WTC11 (cell line): ENCODE measurements at regions not wholly inside any gene's neighbourhood (a gene's known extent, or its start where the extent isn't known, plus 50 kb on each side); places are given as distances from the start of the nearest gene placed in this dataset.

Source experiments
- ATAC-seq: fragments of 200-7000 bp; cut with Tn5 transposase; 2 replicates; pipeline ENCODE4 v1.10.0; 2021; ENCODE audit warnings: mild to moderate bottlenecking, moderate library complexity
- CTCF ChIA-PET: fragments of 300-600 bp; sonication (Branson Sonifier 250); formaldehyde crosslinking; loops from one replicate; lab custom pipeline; 2021; ENCODE audit warnings: antibody characterized with exemption; lab: Charles Lee
- POLR2A ChIA-PET: fragments of 350-600 bp; sonication (Branson Sonifier 250); formaldehyde crosslinking; loops from one replicate; lab custom pipeline; 2021; ENCODE audit warnings: antibody characterized with exemption; lab: Charles Lee
- DNase-seq: peaks from one replicate; pipeline ENCODE4 v3.0.0; 2021; ENCODE audit warnings: low spot score
- H3K27ac Mint-ChIP-seq: 2 replicates; pipeline ENCODE4 v1.8.0; 2021; ENCODE audit warnings: mixed read lengths
- H3K27me3 Mint-ChIP-seq: 2 replicates; pipeline ENCODE4 v1.8.0; 2021; ENCODE audit warnings: low read depth, mild to moderate bottlenecking, moderate library complexity, mixed read lengths
- H3K36me3 Mint-ChIP-seq: 2 replicates; pipeline ENCODE4 v1.8.0; 2021; ENCODE audit warnings: mixed read lengths
- H3K4me1 Mint-ChIP-seq: 2 replicates; pipeline ENCODE4 v1.8.0; 2022; ENCODE audit warnings: mixed read lengths
- H3K4me3 Mint-ChIP-seq: 2 replicates; pipeline ENCODE4 v1.8.0; 2021; ENCODE audit warnings: mild to moderate bottlenecking, moderate library complexity, mixed read lengths
- H3K9me3 Mint-ChIP-seq: 2 replicates; pipeline ENCODE4 v1.8.0; 2021; ENCODE audit warnings: mixed read lengths
- ATF1 ChIP-seq: sonication (generic); formaldehyde crosslinking; IDR thresholded peaks from 2 replicates; pipeline ENCODE4 v1.8.1; 2023; ENCODE audit warnings: mild to moderate bottlenecking, moderate library complexity, missing genetic modification reagents
- CTCF ChIP-seq: fragments of 200-600 bp; IDR thresholded peaks from 2 replicates; pipeline ENCODE4 v1.8.0; 2022; ENCODE audit warnings: antibody characterized with exemption
- ELF4 ChIP-seq: sonication (generic); formaldehyde crosslinking; IDR thresholded peaks from 2 replicates; pipeline ENCODE4 v1.8.1; 2022; ENCODE audit warnings: low read depth, mild to moderate bottlenecking, moderate library complexity, missing genetic modification reagents
- ESRRA ChIP-seq: sonication (generic); formaldehyde crosslinking; IDR thresholded peaks from 2 replicates; pipeline ENCODE4 v1.8.1; 2022; ENCODE audit warnings: mild to moderate bottlenecking, missing genetic modification reagents, borderline replicate concordance
- FOXP1 ChIP-seq: sonication (generic); formaldehyde crosslinking; IDR thresholded peaks from 2 replicates; pipeline ENCODE4 v1.8.0; 2022; ENCODE audit warnings: missing genetic modification reagents, mild to moderate bottlenecking, moderate library complexity, borderline replicate concordance
- GABPB1 ChIP-seq: sonication (generic); formaldehyde crosslinking; IDR thresholded peaks from 2 replicates; pipeline ENCODE4 v1.8.1; 2023; ENCODE audit warnings: mild to moderate bottlenecking, missing genetic modification reagents
- JAZF1 ChIP-seq: fragments of 250-450 bp; sonication (Bioruptor Pico); IDR thresholded peaks from 2 replicates; pipeline ENCODE4 v1.9.0; 2021; ENCODE audit warnings: moderate library complexity, mild to moderate bottlenecking, inconsistent platforms
- KAT7 ChIP-seq: sonication (generic); formaldehyde crosslinking; IDR thresholded peaks from 2 replicates; pipeline ENCODE4 v1.8.1; 2023; ENCODE audit warnings: missing genetic modification reagents, mild to moderate bottlenecking, borderline replicate concordance
- MYBL2 ChIP-seq: sonication (generic); formaldehyde crosslinking; IDR thresholded peaks from 2 replicates; pipeline ENCODE4 v1.8.1; 2023; ENCODE audit warnings: mild to moderate bottlenecking, moderate library complexity, missing genetic modification reagents
- NFATC4 ChIP-seq: fragments of 250-450 bp; sonication (Bioruptor Pico); IDR thresholded peaks from 2 replicates; pipeline ENCODE4 v1.9.0; 2021; ENCODE audit warnings: mild to moderate bottlenecking
- RORB ChIP-seq: fragments of 250-450 bp; sonication (Bioruptor Pico); IDR thresholded peaks from 2 replicates; pipeline ENCODE4 v1.9.0; 2021; ENCODE audit warnings: mild to moderate bottlenecking
- SMAD3 ChIP-seq: sonication (generic); formaldehyde crosslinking; IDR thresholded peaks from 2 replicates; pipeline ENCODE4 v1.8.0; 2022; ENCODE audit warnings: missing genetic modification reagents, mild to moderate bottlenecking, borderline replicate concordance
- SOX15 ChIP-seq: fragments of 250-450 bp; sonication (Bioruptor Pico); IDR thresholded peaks from 2 replicates; pipeline ENCODE4 v1.9.0; 2021; ENCODE audit warnings: mild to moderate bottlenecking
- TEAD1 ChIP-seq: sonication (generic); formaldehyde crosslinking; IDR thresholded peaks from 2 replicates; pipeline ENCODE4 v1.8.0; 2022; ENCODE audit warnings: mild to moderate bottlenecking, missing genetic modification reagents
- ZNF396 ChIP-seq: fragments of 250-450 bp; sonication (Bioruptor Pico); IDR thresholded peaks from 2 replicates; pipeline ENCODE4 v1.8.0; 2021; ENCODE audit warnings: mild to moderate bottlenecking, moderate library complexity, borderline replicate concordance
- ZNF416 ChIP-seq: fragments of 250-450 bp; sonication (Bioruptor Pico); IDR thresholded peaks from 2 replicates; pipeline ENCODE4 v1.9.0; 2021; ENCODE audit warnings: mild to moderate bottlenecking, inconsistent platforms
- ZNF532 ChIP-seq: fragments of 250-450 bp; sonication (Bioruptor Pico); IDR thresholded peaks from 2 replicates; pipeline ENCODE4 v1.9.0; 2021; ENCODE audit warnings: mild to moderate bottlenecking, borderline replicate concordance
- ZSCAN18 ChIP-seq: fragments of 250-450 bp; sonication (Bioruptor Pico); IDR thresholded peaks from 2 replicates; pipeline ENCODE4 v2.1.2; 2022; ENCODE audit warnings: mild to moderate bottlenecking, moderate library complexity
- TF ChIP-seq, protein P1 (sequence below): fragments of 250-450 bp; sonication (Bioruptor Pico); IDR thresholded peaks from 2 replicates; pipeline ENCODE4 v1.9.0; 2021; ENCODE audit warnings: moderate library complexity, mild to moderate bottlenecking, inconsistent platforms, borderline replicate concordance
- TF ChIP-seq, protein P2 (sequence below): fragments of 250-450 bp; sonication (Bioruptor Pico); IDR thresholded peaks from 2 replicates; pipeline ENCODE4 v1.8.0; 2021; ENCODE audit warnings: mild to moderate bottlenecking
- TF ChIP-seq, protein P3 (sequence below): sonication (generic); formaldehyde crosslinking; IDR thresholded peaks from 2 replicates; pipeline ENCODE4 v1.8.1; 2023; ENCODE audit warnings: mild to moderate bottlenecking, missing genetic modification reagents, moderate library complexity

DNA sequence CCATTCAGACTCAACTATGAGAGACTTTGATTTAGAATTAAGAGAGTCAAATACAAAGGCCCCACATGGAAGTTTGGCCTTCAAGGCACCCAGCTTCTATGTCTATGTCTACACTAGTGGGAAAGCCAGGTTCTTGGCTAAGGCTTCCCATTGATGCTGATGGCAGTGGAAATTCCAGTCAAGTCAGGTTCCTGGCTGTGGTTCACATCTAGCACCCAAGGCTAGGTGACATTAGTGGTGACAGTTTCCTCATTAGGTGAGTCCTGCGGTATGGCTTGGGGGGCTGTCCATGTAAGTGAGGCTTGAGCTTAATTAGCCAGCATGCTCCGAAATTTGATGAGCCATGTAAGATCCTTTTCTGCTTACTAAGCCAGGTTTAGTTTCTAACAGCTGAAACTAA lies 460.9 kb downstream of the RMST start (continued):
- TF ChIP-seq ZNF532 (no peak), ZNF416 (CRISPR knock-in tag) (no peak), ELF4 (no peak), MYBL2 (CRISPR knock-in tag) (no peak), TEAD1 (CRISPR knock-in tag) (no peak), ATF1 (CRISPR knock-in tag) (no peak)
- TF ChIP-seq, all 79 proteins: peak for 0

DNA sequence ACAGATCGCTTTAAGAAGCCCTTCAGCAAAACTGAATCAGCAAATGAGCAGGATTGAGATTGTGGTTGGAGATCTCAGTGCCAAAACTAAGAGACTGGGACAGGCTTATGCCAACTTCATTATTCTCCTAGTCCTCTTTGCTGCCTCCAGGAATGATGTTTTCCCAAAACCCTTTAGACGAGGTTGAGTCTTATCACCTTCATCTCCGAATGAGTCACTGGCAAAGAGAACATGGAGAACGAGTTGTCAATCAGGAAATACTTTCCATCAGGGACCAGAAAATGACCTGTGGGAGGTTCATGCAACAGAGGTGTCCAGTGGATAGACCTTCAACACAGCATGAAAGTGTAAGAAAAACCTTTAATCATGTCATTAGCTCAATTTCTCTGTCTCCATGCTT lies 461.5 kb downstream of the RMST start:
- CTCF ChIA-PET = no interaction called here
- no peaks in the 10 kb centered on the region for H3K27me3 Mint-ChIP-seq
- H3K36me3 Mint-ChIP-seq = no peaks in the 10 kb centered on the region
- TF ChIP-seq, protein P1, sequence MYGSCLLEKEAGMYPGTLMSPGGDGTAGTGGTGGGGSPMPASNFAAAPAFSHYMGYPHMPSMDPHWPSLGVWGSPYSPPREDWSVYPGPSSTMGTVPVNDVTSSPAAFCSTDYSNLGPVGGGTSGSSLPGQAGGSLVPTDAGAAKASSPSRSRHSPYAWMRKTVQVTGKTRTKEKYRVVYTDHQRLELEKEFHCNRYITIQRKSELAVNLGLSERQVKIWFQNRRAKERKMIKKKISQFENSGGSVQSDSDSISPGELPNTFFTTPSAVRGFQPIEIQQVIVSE (CRISPR knock-in tag) = no peak
- no peak for TF ChIP-seq KAT7
- TF ChIP-seq FOXP1 (CRISPR knock-in tag) = no peak
- TF ChIP-seq NFATC4 (CRISPR knock-in tag) = no peak
- TF ChIP-seq SMAD3 = no peak
- no peak for TF ChIP-seq ZSCAN18 (CRISPR knock-in tag)
- no peak for TF ChIP-seq ESRRA (CRISPR knock-in tag)
- no peak for TF ChIP-seq JAZF1 (CRISPR knock-in tag)
- TF ChIP-seq SOX15 (CRISPR knock-in tag) = no peak
- TF ChIP-seq ZNF532 = no peak
- TF ChIP-seq GABPB1 (CRISPR knock-in tag) = no peak
- TF ChIP-seq, protein P2, sequence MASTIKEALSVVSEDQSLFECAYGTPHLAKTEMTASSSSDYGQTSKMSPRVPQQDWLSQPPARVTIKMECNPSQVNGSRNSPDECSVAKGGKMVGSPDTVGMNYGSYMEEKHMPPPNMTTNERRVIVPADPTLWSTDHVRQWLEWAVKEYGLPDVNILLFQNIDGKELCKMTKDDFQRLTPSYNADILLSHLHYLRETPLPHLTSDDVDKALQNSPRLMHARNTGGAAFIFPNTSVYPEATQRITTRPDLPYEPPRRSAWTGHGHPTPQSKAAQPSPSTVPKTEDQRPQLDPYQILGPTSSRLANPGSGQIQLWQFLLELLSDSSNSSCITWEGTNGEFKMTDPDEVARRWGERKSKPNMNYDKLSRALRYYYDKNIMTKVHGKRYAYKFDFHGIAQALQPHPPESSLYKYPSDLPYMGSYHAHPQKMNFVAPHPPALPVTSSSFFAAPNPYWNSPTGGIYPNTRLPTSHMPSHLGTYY (CRISPR knock-in tag) = no peak
- TF ChIP-seq CTCF = no peak
- TF ChIP-seq ZNF396 (CRISPR knock-in tag) = no peak
- TF ChIP-seq, protein P3, sequence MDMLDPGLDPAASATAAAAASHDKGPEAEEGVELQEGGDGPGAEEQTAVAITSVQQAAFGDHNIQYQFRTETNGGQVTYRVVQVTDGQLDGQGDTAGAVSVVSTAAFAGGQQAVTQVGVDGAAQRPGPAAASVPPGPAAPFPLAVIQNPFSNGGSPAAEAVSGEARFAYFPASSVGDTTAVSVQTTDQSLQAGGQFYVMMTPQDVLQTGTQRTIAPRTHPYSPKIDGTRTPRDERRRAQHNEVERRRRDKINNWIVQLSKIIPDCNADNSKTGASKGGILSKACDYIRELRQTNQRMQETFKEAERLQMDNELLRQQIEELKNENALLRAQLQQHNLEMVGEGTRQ (CRISPR knock-in tag) = no peak
- TF ChIP-seq RORB (CRISPR knock-in tag) = no peak
- no peak overlapping the region for H3K27ac Mint-ChIP-seq
- ATAC-seq = no peak
- H3K9me3 Mint-ChIP-seq = 0 out of 2 replicates have a peak, but pooled peaks cover 4% of the 10 kb centered on the region
- POLR2A ChIA-PET = no interaction called here
- H3K4me1 Mint-ChIP-seq = no peaks in the 10 kb centered on the region
- H3K4me3 Mint-ChIP-seq = no peak overlapping the region
- DNase-seq = no peak
